ENCODE measurements at regions not wholly inside any gene's neighbourhood (a gene's known extent, or its start where the extent isn't known, plus 50 kb on each side); places are given as distances from the start of the nearest gene placed in this dataset.

DNA sequence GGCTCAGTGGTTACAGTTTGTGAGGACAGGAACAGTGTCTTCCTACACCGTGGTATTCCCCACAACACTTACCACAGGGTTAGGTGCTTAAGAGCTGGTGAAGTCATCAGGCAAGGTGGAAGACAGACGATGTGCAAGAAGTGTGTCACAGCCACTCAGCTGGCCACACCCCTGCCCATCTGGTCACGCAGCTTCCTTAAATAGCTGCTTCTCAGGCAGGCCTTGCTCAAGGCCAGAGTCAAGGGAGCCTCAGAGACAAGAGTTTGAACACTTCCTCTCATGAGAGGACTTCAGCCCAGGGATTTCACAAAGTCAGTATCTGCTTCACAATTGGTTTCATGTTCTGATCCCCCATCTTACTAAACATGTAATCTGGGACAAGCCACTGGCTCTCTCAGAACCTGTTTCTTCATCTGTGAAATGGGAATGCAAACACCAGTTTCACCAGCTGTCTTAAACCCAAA lies 80.3 kb upstream of the FRY start:
- Histone ChIP-seq H3K9me3 (no peaks in the 10 kb centered on the region), H3F3A (replicated peaks; ENCODE audit: insufficient read depth) (no peaks in the 10 kb centered on the region), H4K20me1 (ENCODE audit: insufficient read depth) (no peaks in the 10 kb centered on the region), H3K27me3 (ENCODE audit: insufficient read depth) (no peaks in the 10 kb centered on the region), H3K9me2 (no peaks in the 10 kb centered on the region), H3K4me3 (ENCODE audit: low read depth in 2 of 2, low read length in 1 of 2) (no peak overlapping the region), H3K36me3 (replicated peaks in 1 of 2; ENCODE audit: control insufficient read depth in 1 of 2, insufficient read depth in 2 of 2, low read length in 1 of 2) (no peaks in the 10 kb centered on the region), H3K27ac (ENCODE audit: low read depth in 2 of 2, low read length in 1 of 2) (no peak overlapping the region), H3K4me2 (no peak overlapping the region), H2AFZ (ENCODE audit: low read depth) (no peak overlapping the region), H3K79me2 (ENCODE audit: insufficient read depth) (no peaks in the 10 kb centered on the region), H3K9ac (no peak overlapping the region), H3K4me1 (ENCODE audit: control insufficient read depth in 1 of 2, insufficient read depth in 2 of 2, low read depth in 1 of 2, low read length in 1 of 2) (no peaks in the 10 kb centered on the region; a peak in 3 of 4 replicates)
- ChIA-PET CTCF (interaction anchor here (0.6 to 1.9 kb wide), 2 partner anchors 35 to 41 kb away, joined by 3 to 5 read pairs; no protein-coding TSS in a partner anchor), POLR2A (no interaction called here)
- no peak for DNase-seq
- TF ChIP-seq JUND (IDR thresholded peaks at IDR 0.05) (no peak), EP300 (IDR thresholded peaks at IDR 0.05; ENCODE audit: borderline replicate concordance in 1 of 2, low read depth in 1 of 2, low read length in 1 of 2) (no peak), NFIC (IDR thresholded peaks at IDR 0.05; ENCODE audit: borderline replicate concordance) (no peak)
- WGBS (ENCODE audit: low lambda C conversion rate), result no CpG with 5 or more reads among the region's 3 CpGs

GRCh38 chr13:31952641-31953380 lies 78.8 kb upstream of the FRY start:
- Histone ChIP-seq H3K9ac (no peak overlapping the region), H4K20me1 (ENCODE audit: insufficient read depth) (no peaks in the 10 kb centered on the region), H3F3A (replicated peaks; ENCODE audit: insufficient read depth) (no peaks in the 10 kb centered on the region), H3K4me1 (ENCODE audit: control insufficient read depth in 1 of 2, insufficient read depth in 2 of 2, low read depth in 1 of 2, low read length in 1 of 2) (no peaks in the 10 kb centered on the region; a peak in 1 of 4 replicates), H3K9me2 (no peaks in the 10 kb centered on the region), H3K27ac (ENCODE audit: low read depth in 2 of 2, low read length in 1 of 2) (no peak overlapping the region), H3K9me3 (no peaks in the 10 kb centered on the region), H2AFZ (ENCODE audit: low read depth) (no peak overlapping the region), H3K36me3 (replicated peaks in 1 of 2; ENCODE audit: control insufficient read depth in 1 of 2, insufficient read depth in 2 of 2, low read length in 1 of 2) (no peaks in the 10 kb centered on the region), H3K4me2 (no peak overlapping the region), H3K27me3 (ENCODE audit: insufficient read depth) (no peaks in the 10 kb centered on the region), H3K4me3 (ENCODE audit: low read depth in 2 of 2, low read length in 1 of 2) (no peak overlapping the region), H3K79me2 (ENCODE audit: insufficient read depth) (no peaks in the 10 kb centered on the region)
- DNase-seq, result no peak
- ChIA-PET CTCF (no interaction called here), POLR2A (no interaction called here)
- WGBS (ENCODE audit: low lambda C conversion rate), result 96% methylated on average over 24 of the region's 40 CpGs
- no peak for TF ChIP-seq FOSL2 (IDR thresholded peaks at IDR 0.05; ENCODE audit: borderline replicate concordance, low read depth)
- TF ChIP-seq RFX5 (IDR thresholded peaks at IDR 0.05; ENCODE audit: low read length), result no peak

GRCh38 chr13:31955101-31955500 lies 76.5 kb upstream of the FRY start:
- DNase-seq, result no peak
- Histone ChIP-seq H3K4me1 (ENCODE audit: control insufficient read depth in 1 of 2, insufficient read depth in 2 of 2, low read depth in 1 of 2, low read length in 1 of 2) (no peaks in the 10 kb centered on the region; a peak in 1 of 4 replicates), H3K27ac (ENCODE audit: low read depth in 2 of 2, low read length in 1 of 2) (no peak overlapping the region), H2AFZ (ENCODE audit: low read depth) (no peak overlapping the region), H3K79me2 (ENCODE audit: insufficient read depth) (no peaks in the 10 kb centered on the region), H3K9me3 (no peaks in the 10 kb centered on the region), H3K9ac (no peak overlapping the region), H3K36me3 (replicated peaks in 1 of 2; ENCODE audit: control insufficient read depth in 1 of 2, insufficient read depth in 2 of 2, low read length in 1 of 2) (no peaks in the 10 kb centered on the region), H3F3A (replicated peaks; ENCODE audit: insufficient read depth) (no peaks in the 10 kb centered on the region), H3K4me2 (no peak overlapping the region), H3K27me3 (ENCODE audit: insufficient read depth) (no peaks in the 10 kb centered on the region), H3K4me3 (ENCODE audit: low read depth in 2 of 2, low read length in 1 of 2) (no peak overlapping the region), H3K9me2 (no peaks in the 10 kb centered on the region), H4K20me1 (ENCODE audit: insufficient read depth) (no peaks in the 10 kb centered on the region)
- 58% methylated on average over 3 of the region's 3 CpGs for WGBS (ENCODE audit: low lambda C conversion rate)
- POLR2A ChIA-PET, result no interaction called here
- CTCF ChIA-PET, result interaction anchor here (1.1 kb wide), 1 partner anchor 20 kb away, joined by 3 read pairs; no protein-coding TSS in a partner anchor
- TF ChIP-seq SIN3A (IDR thresholded peaks at IDR 0.05; ENCODE audit: borderline replicate concordance, low read depth, low read length) (no peak), ELF1 (IDR thresholded peaks at IDR 0.05) (no peak), EP300 (IDR thresholded peaks at IDR 0.05; ENCODE audit: borderline replicate concordance in 1 of 2, low read depth in 1 of 2, low read length in 1 of 2) (no peak), RCOR1 (IDR thresholded peaks at IDR 0.05; ENCODE audit: low read length) (no peak), FOXJ3 (CRISPR knock-in tag; IDR thresholded peaks at IDR 0.05) (no peak), EZH2phosphoT487 (IDR thresholded peaks at IDR 0.05; ENCODE audit: borderline replicate concordance, low read depth) (no peak), USF1 (IDR thresholded peaks at IDR 0.05; ENCODE audit: borderline replicate concordance, low read depth) (no peak), FOXM1 (IDR thresholded peaks at IDR 0.05; ENCODE audit: low read depth) (no peak), TAF1 (IDR thresholded peaks at IDR 0.05; ENCODE audit: borderline replicate concordance, low read depth, low read length) (no peak)
